HEK293 (cell line): ENCODE measurements at regions not wholly inside any gene's neighbourhood (a gene's known extent, or its start where the extent isn't known, plus 50 kb on each side); places are given as distances from the start of the nearest gene placed in this dataset.

Experiments used
- CTCF ChIA-PET: fragments of 350-600 bp; formaldehyde crosslinking; extraction: SDS; loops from one replicate; lab custom pipeline; 2021; ENCODE audit warnings: antibody characterized with exemption; lab: Yijun Ruan, JAX
- POLR2A ChIA-PET: fragments of 300-600 bp; formaldehyde crosslinking; extraction: SDS; loops from one replicate; lab custom pipeline; 2020; ENCODE audit warnings: antibody characterized with exemption, inconsistent platforms; lab: Yijun Ruan, JAX
- H3K27ac ChIP-seq: fragments of 200-500 bp; sonication (Bioruptor generic); 2 replicates; pipeline ENCODE4 v1.5.1; 2014; ENCODE audit warnings: low read depth, low read length, control low read depth, inconsistent platforms; ENCODE audit errors: extremely low read depth
- H3K36me3 ChIP-seq, 2 experiments: fragments of 200-500 bp in 1 of 2; sonication (Bioruptor generic) in 1 of 2; 1 replicate in 1 of 2; 2 replicates in 1 of 2; pipeline ENCODE4 v1.5.1; 2014 to 2017; ENCODE audit warnings: inconsistent platforms in 2 of 2, low read length in 2 of 2; ENCODE audit not compliant: control insufficient read depth in 2 of 2, insufficient read depth in 1 of 2
- H3K4me1 ChIP-seq: fragments of 200-500 bp; sonication (Bioruptor generic); 2 replicates; pipeline ENCODE4 v1.5.1; 2014; ENCODE audit warnings: mild to moderate bottlenecking, low read length, inconsistent platforms; ENCODE audit not compliant: control insufficient read depth, insufficient read depth
- H3K4me3 ChIP-seq: 2 replicates; pipeline ENCODE4 v1.5.1; 2011; ENCODE audit warnings: low read depth, mild to moderate bottlenecking, control low read depth, low read length, moderate library complexity
- H3K9me3 ChIP-seq: fragments of 200-500 bp; sonication (Bioruptor generic); 2 replicates; pipeline ENCODE4 v1.5.1; 2014; ENCODE audit warnings: low read depth, low read length, inconsistent platforms; ENCODE audit not compliant: control insufficient read depth, insufficient read depth
- KLF8 ChIP-seq: fragments of 450-650 bp; formaldehyde crosslinking; IDR thresholded peaks from 2 replicates; pipeline ENCODE4 v1.5.1; 2016; ENCODE audit warnings: missing biosample characterization, missing genetic modification characterization
- MZF1 ChIP-seq: fragments of 450-650 bp; formaldehyde crosslinking; IDR thresholded peaks from 2 replicates; pipeline ENCODE4 v1.5.1; 2017; ENCODE audit warnings: missing biosample characterization, missing genetic modification characterization, borderline replicate concordance
- OSR2 ChIP-seq: fragments of 450-650 bp; formaldehyde crosslinking; IDR thresholded peaks from 2 replicates; pipeline ENCODE4 v1.5.1; 2016; ENCODE audit warnings: missing biosample characterization, missing genetic modification characterization
- REST ChIP-seq: fragments of 450-650 bp; formaldehyde crosslinking; IDR thresholded peaks from 2 replicates; pipeline ENCODE4 v1.5.1; 2016; ENCODE audit warnings: missing biosample characterization, missing genetic modification characterization
- SETDB1 ChIP-seq: IDR thresholded peaks from one replicate; pipeline ENCODE4 v1.6.1; 2017; ENCODE audit warnings: mild to moderate bottlenecking, low read length, moderate library complexity, mixed read lengths; ENCODE audit not compliant: insufficient read length
- TSHZ1 ChIP-seq: fragments of 450-650 bp; formaldehyde crosslinking; IDR thresholded peaks from 2 replicates; pipeline ENCODE4 v1.5.1; 2016; ENCODE audit warnings: missing biosample characterization, missing genetic modification characterization, borderline replicate concordance
- ZNF174 ChIP-seq: fragments of 450-650 bp; formaldehyde crosslinking; IDR thresholded peaks from 2 replicates; pipeline ENCODE4 v1.5.0; 2017; ENCODE audit warnings: missing biosample characterization, mild to moderate bottlenecking, missing genetic modification characterization
- ZNF366 ChIP-seq: fragments of 450-650 bp; formaldehyde crosslinking; conservative IDR thresholded peaks from 2 replicates; pipeline ENCODE4 v1.5.1; 2016; ENCODE audit warnings: missing biosample characterization, missing genetic modification characterization
- ZNF426 ChIP-seq: fragments of 450-650 bp; formaldehyde crosslinking; IDR thresholded peaks from 2 replicates; pipeline ENCODE4 v1.5.1; 2017; ENCODE audit warnings: missing biosample characterization, missing genetic modification characterization, mild to moderate bottlenecking, inconsistent platforms, moderate library complexity
- ZNF48 ChIP-seq: fragments of 450-650 bp; formaldehyde crosslinking; IDR thresholded peaks from 2 replicates; pipeline ENCODE4 v1.5.1; 2016; ENCODE audit warnings: missing biosample characterization, missing genetic modification characterization
- ZNF768 ChIP-seq: fragments of 450-650 bp; formaldehyde crosslinking; IDR thresholded peaks from 2 replicates; pipeline ENCODE4 v1.5.1; 2018; ENCODE audit warnings: missing biosample characterization, mild to moderate bottlenecking, missing genetic modification characterization
- ZSCAN16 ChIP-seq: fragments of 450-650 bp; formaldehyde crosslinking; IDR thresholded peaks from 2 replicates; pipeline ENCODE4 v1.5.1; 2016; ENCODE audit warnings: missing biosample characterization, missing genetic modification characterization
- TF ChIP-seq, protein P1 (sequence below): fragments of 450-650 bp; formaldehyde crosslinking; IDR thresholded peaks from 2 replicates; pipeline ENCODE4 v1.5.1; 2016; ENCODE audit warnings: missing biosample characterization, missing genetic modification characterization
- TF ChIP-seq, protein P2 (sequence below): fragments of 450-650 bp; formaldehyde crosslinking; IDR thresholded peaks from 2 replicates; pipeline ENCODE4 v1.5.1; 2016; ENCODE audit warnings: missing biosample characterization, missing genetic modification characterization
- TF ChIP-seq, protein P3 (sequence below): fragments of 450-650 bp; formaldehyde crosslinking; conservative IDR thresholded peaks from 2 replicates; pipeline ENCODE4 v1.5.1; 2016; ENCODE audit warnings: low read depth, missing biosample characterization, missing genetic modification characterization
- TF ChIP-seq, protein P4 (sequence below): fragments of 450-650 bp; formaldehyde crosslinking; IDR thresholded peaks from 2 replicates; pipeline ENCODE4 v1.5.1; 2017; ENCODE audit warnings: missing biosample characterization, missing genetic modification characterization

DNA sequence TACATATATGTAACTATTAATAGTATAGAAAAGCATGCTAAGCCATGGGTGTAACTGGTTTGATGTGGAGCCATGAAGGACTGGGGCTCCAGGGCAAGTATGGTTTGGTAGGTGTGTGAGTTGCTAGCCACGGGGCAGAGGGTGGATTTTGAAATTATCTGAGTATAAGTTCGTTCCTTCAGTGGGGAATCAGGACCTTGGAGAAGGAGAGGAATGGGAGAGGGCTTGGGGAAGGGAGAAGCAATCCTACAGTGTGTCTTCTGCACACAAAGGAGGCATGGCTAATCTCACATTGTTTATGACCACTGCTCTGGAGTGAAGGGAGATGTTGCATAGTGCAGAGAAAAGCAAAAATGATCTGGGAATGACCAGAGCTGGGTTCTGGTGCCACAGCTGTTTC lies 127.8 kb upstream of the CADM1 start:
- H3K36me3 ChIP-seq, result no peaks in the 10 kb centered on the region
- H3K4me1 ChIP-seq, result no peaks in the 10 kb centered on the region
- TF ChIP-seq KLF8 (tag by site-specific recombination) (no peak), ZNF768 (tag by site-specific recombination) (no peak), REST (peak; percentile 78), ZSCAN16 (tag by site-specific recombination) (no peak)
- H3K27ac ChIP-seq, result no peak overlapping the region
- ChIA-PET CTCF (interaction anchor here (0.5 kb wide), 1 partner anchor 43 kb away, joined by 3 read pairs; no protein-coding TSS in a partner anchor), POLR2A (interaction anchor here (0.7 kb wide), 1 partner anchor 8 kb away, joined by 4 read pairs; no protein-coding TSS in a partner anchor)
- H3K4me3 ChIP-seq, result no peak overlapping the region
- no peaks in the 10 kb centered on the region for H3K9me3 ChIP-seq

- ChIA-PET POLR2A (interaction anchor here (0.7 kb wide), 1 partner anchor 8 kb away, joined by 4 read pairs; no protein-coding TSS in a partner anchor), CTCF (interaction anchor here (0.5 kb wide), 1 partner anchor 43 kb away, joined by 3 read pairs; no protein-coding TSS in a partner anchor)
- no peak overlapping the region for H3K27ac ChIP-seq
- TF ChIP-seq, protein P1, sequence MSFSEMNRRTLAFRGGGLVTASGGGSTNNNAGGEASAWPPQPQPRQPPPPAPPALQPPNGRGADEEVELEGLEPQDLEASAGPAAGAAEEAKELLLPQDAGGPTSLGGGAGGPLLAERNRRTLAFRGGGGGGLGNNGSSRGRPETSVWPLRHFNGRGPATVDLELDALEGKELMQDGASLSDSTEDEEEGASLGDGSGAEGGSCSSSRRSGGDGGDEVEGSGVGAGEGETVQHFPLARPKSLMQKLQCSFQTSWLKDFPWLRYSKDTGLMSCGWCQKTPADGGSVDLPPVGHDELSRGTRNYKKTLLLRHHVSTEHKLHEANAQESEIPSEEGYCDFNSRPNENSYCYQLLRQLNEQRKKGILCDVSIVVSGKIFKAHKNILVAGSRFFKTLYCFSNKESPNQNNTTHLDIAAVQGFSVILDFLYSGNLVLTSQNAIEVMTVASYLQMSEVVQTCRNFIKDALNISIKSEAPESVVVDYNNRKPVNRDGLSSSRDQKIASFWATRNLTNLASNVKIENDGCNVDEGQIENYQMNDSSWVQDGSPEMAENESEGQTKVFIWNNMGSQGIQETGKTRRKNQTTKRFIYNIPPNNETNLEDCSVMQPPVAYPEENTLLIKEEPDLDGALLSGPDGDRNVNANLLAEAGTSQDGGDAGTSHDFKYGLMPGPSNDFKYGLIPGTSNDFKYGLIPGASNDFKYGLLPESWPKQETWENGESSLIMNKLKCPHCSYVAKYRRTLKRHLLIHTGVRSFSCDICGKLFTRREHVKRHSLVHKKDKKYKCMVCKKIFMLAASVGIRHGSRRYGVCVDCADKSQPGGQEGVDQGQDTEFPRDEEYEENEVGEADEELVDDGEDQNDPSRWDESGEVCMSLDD (tag by site-specific recombination), result no peak
- TF ChIP-seq ZNF174 (tag by site-specific recombination) (no peak), OSR2 (tag by site-specific recombination) (no peak), ZNF426 (tag by site-specific recombination) (no peak), KLF8 (tag by site-specific recombination) (no peak), ZNF366 (tag by site-specific recombination) (no peak), SETDB1 (no peak), TSHZ1 (tag by site-specific recombination) (no peak), MZF1 (tag by site-specific recombination) (no peak), ZNF48 (tag by site-specific recombination) (no peak)
- TF ChIP-seq, protein P2, sequence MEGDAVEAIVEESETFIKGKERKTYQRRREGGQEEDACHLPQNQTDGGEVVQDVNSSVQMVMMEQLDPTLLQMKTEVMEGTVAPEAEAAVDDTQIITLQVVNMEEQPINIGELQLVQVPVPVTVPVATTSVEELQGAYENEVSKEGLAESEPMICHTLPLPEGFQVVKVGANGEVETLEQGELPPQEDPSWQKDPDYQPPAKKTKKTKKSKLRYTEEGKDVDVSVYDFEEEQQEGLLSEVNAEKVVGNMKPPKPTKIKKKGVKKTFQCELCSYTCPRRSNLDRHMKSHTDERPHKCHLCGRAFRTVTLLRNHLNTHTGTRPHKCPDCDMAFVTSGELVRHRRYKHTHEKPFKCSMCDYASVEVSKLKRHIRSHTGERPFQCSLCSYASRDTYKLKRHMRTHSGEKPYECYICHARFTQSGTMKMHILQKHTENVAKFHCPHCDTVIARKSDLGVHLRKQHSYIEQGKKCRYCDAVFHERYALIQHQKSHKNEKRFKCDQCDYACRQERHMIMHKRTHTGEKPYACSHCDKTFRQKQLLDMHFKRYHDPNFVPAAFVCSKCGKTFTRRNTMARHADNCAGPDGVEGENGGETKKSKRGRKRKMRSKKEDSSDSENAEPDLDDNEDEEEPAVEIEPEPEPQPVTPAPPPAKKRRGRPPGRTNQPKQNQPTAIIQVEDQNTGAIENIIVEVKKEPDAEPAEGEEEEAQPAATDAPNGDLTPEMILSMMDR (tag by site-specific recombination), result no peak
- TF ChIP-seq, protein P3, sequence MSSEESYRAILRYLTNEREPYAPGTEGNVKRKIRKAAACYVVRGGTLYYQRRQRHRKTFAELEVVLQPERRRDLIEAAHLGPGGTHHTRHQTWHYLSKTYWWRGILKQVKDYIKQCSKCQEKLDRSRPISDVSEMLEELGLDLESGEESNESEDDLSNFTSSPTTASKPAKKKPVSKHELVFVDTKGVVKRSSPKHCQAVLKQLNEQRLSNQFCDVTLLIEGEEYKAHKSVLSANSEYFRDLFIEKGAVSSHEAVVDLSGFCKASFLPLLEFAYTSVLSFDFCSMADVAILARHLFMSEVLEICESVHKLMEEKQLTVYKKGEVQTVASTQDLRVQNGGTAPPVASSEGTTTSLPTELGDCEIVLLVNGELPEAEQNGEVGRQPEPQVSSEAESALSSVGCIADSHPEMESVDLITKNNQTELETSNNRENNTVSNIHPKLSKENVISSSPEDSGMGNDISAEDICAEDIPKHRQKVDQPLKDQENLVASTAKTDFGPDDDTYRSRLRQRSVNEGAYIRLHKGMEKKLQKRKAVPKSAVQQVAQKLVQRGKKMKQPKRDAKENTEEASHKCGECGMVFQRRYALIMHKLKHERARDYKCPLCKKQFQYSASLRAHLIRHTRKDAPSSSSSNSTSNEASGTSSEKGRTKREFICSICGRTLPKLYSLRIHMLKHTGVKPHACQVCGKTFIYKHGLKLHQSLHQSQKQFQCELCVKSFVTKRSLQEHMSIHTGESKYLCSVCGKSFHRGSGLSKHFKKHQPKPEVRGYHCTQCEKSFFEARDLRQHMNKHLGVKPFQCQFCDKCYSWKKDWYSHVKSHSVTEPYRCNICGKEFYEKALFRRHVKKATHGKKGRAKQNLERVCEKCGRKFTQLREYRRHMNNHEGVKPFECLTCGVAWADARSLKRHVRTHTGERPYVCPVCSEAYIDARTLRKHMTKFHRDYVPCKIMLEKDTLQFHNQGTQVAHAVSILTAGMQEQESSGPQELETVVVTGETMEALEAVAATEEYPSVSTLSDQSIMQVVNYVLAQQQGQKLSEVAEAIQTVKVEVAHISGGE (tag by site-specific recombination), result no peak
- TF ChIP-seq, protein P4, sequence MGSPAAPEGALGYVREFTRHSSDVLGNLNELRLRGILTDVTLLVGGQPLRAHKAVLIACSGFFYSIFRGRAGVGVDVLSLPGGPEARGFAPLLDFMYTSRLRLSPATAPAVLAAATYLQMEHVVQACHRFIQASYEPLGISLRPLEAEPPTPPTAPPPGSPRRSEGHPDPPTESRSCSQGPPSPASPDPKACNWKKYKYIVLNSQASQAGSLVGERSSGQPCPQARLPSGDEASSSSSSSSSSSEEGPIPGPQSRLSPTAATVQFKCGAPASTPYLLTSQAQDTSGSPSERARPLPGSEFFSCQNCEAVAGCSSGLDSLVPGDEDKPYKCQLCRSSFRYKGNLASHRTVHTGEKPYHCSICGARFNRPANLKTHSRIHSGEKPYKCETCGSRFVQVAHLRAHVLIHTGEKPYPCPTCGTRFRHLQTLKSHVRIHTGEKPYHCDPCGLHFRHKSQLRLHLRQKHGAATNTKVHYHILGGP (tag by site-specific recombination), result no peak
These were observed 127.4 kb upstream of the CADM1 start for GRCh38 chr11:115631609-115632008.

More at GRCh38 chr11:115631609-115632008, 127.4 kb upstream of the CADM1 start:
- no peaks in the 10 kb centered on the region for H3K36me3 ChIP-seq
- H3K4me1 ChIP-seq, result no peaks in the 10 kb centered on the region
- no peaks in the 10 kb centered on the region for H3K9me3 ChIP-seq
- no peak overlapping the region for H3K4me3 ChIP-seq
